Sciatic nerve (tissue), 2 donors: ENCODE measurements at regions not wholly inside any gene's neighbourhood (a gene's known extent, or its start where the extent isn't known, plus 50 kb on each side); places are given as distances from the start of the nearest gene placed in this dataset.
"Not testable (repeated sequence)": the region's sequence is repeated elsewhere in the genome, so short reads cannot be mapped to it uniquely, and the experiment has no call there.

Experiments used
- ATAC-seq: fragments of 200-7000 bp; cut with Tn5 transposase; one replicate; pipeline ENCODE4 v1.9.1; 2020; ENCODE audit warnings: mild to moderate bottlenecking, moderate library complexity
- DNase-seq: peaks from one replicate; pipeline ENCODE4 v3.0.0-alpha.2; 2020; ENCODE audit warnings: low spot score
- intact Hi-C: fragments of 100-400 bp; cut with DNase I; formaldehyde crosslinking; loops from one replicate; pipeline ENCODE4 v1.14.2; 2022
- donor health status: DM: no; HTN: no; CAD: no.
- donor health status: DM: no; HTN: no; CAD: no.

- no peak for DNase-seq
- ATAC-seq: no peak
- intact Hi-C loops: no loop called here
Measured at GRCh38 chr5:119953474-119953873, 324.1 kb downstream of the FAM170A start.

GRCh38 chr5:119954106-119954505 is 324.7 kb downstream of the FAM170A start:
- intact Hi-C loops: no loop called here
- no peak for DNase-seq
- ATAC-seq: no peak

GRCh38 chr5:119961993-119962392 is 332.6 kb downstream of the FAM170A start:
- ATAC-seq: no peak
- intact Hi-C loops: no loop called here

GRCh38 chr5:119966028-119966427 is 336.7 kb downstream of the FAM170A start:
- intact Hi-C loops: no loop called here
- ATAC-seq (no peak), DNase-seq (no peak)

More at GRCh38 chr5:119961993-119962392, 332.6 kb downstream of the FAM170A start:
- DNase-seq: no peak

GRCh38 chr5:119968690-119969089 is 339.3 kb downstream of the FAM170A start:
- ATAC-seq: no peak
- no peak for DNase-seq
- intact Hi-C loops: no loop called here

- DNase-seq, ATAC-seq, intact Hi-C loops: not testable (repeated sequence)
Measured at GRCh38 chr5:119987077-119987476, 357.7 kb downstream of the FAM170A start.

GRCh38 chr5:119991625-119992024 is 362.3 kb downstream of the FAM170A start:
- ATAC-seq: no peak

GRCh38 chr5:119996128-119996527 is 366.8 kb downstream of the FAM170A start:
- intact Hi-C loops: no loop called here
- DNase-seq (no peak), ATAC-seq (no peak)

More at GRCh38 chr5:119991625-119992024, 362.3 kb downstream of the FAM170A start:
- no peak for DNase-seq
- intact Hi-C loops: no loop called here

- ATAC-seq (no peak), DNase-seq (no peak)
- intact Hi-C loops: no loop called here
Measured at GRCh38 chr5:120007598-120007997, 378.2 kb downstream of the FAM170A start.

- no peak for DNase-seq
- intact Hi-C loops: no loop called here
- ATAC-seq: no peak
Measured at GRCh38 chr5:120012431-120012830, 383.1 kb downstream of the FAM170A start.

- no peak for ATAC-seq
Measured at GRCh38 chr5:120014535-120014934, 385.2 kb downstream of the FAM170A start.

GRCh38 chr5:120016717-120017382 is 387.5 kb downstream of the FAM170A start:
- no peak for ATAC-seq
- DNase-seq: no peak
- intact Hi-C loops: no loop called here

More at GRCh38 chr5:120014535-120014934, 385.2 kb downstream of the FAM170A start:
- DNase-seq: no peak
- intact Hi-C loops: no loop called here

- ATAC-seq (no peak), DNase-seq (no peak)
- intact Hi-C loops: no loop called here
Measured at GRCh38 chr5:120017513-120017912, 388.2 kb downstream of the FAM170A start.

GRCh38 chr5:120035181-120035580 is 405.8 kb downstream of the FAM170A start:
- DNase-seq (no peak), ATAC-seq (no peak)
- intact Hi-C loops: no loop called here

- DNase-seq: no peak
- intact Hi-C loops: no loop called here
- ATAC-seq: no peak
Measured at GRCh38 chr5:120035815-120036577, 406.6 kb downstream of the FAM170A start.

- no peak for ATAC-seq
- DNase-seq: no peak
- intact Hi-C loops: no loop called here
Measured at GRCh38 chr5:120037451-120037850, 408.1 kb downstream of the FAM170A start.

- intact Hi-C loops: no loop called here
- DNase-seq (no peak), ATAC-seq (no peak)
Measured at GRCh38 chr5:120039111-120039510, 409.8 kb downstream of the FAM170A start.

GRCh38 chr5:120043431-120043830 is 414.1 kb downstream of the FAM170A start:
- no peak for DNase-seq
- intact Hi-C loops: no loop called here
- ATAC-seq: no peak

- intact Hi-C loops: no loop called here
- no peak for DNase-seq
- peak; percentile 69 for ATAC-seq
Measured at GRCh38 chr5:120052916-120053828, 410.9 kb upstream of the PRR16 start.
